Omental fat pad (tissue), 3 donors: ENCODE measurements at regions not wholly inside any gene's neighbourhood (a gene's known extent, or its start where the extent isn't known, plus 50 kb on each side); places are given as distances from the start of the nearest gene placed in this dataset.
A peak's percentile ranks its signal among the peaks of the same experiment; 100 is the strongest.

ENCODE experiments used
- ATAC-seq: fragments of 150-250 bp; one replicate; pipeline ENCODE4 v1.9.1; 2016; ENCODE audit warnings: mild to moderate bottlenecking, moderate library complexity; ENCODE audit not compliant: low FRiP score
- DNase-seq: peaks from one replicate; pipeline ENCODE4 v3.0.0-alpha.2; 2019; ENCODE audit warnings: low spot score
- TF ChIP-seq, protein P1 (sequence below), 3 donors: fragments of 450-650 bp; IDR thresholded peaks; one replicate each; pipeline ENCODE4 v1.5.1; 2016 to 2017; ENCODE audit warnings: antibody characterized with exemption in 3 of 3, mild to moderate bottlenecking in 3 of 3, moderate library complexity in 2 of 3

DNA sequence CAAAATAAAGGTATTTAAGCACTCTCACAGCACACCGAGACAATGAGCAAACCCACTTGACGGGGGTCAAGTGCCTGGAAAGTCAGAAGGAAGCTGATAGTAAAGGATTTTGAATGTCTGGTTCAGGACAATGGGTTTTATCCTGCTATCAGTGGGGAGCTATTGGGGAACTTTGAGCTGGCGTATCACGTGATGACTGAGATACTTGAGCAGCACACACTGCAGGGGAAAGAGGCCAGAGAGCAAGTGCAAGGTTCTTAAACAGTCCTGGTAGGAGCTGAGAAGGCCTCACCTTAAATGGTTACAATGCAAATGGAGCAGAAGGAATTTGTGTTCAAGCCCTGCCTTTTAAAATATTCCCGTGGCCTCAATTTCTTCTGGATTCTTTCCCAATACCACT, 225.3 kb downstream of the LACC1 start:
- TF ChIP-seq, protein P1, sequence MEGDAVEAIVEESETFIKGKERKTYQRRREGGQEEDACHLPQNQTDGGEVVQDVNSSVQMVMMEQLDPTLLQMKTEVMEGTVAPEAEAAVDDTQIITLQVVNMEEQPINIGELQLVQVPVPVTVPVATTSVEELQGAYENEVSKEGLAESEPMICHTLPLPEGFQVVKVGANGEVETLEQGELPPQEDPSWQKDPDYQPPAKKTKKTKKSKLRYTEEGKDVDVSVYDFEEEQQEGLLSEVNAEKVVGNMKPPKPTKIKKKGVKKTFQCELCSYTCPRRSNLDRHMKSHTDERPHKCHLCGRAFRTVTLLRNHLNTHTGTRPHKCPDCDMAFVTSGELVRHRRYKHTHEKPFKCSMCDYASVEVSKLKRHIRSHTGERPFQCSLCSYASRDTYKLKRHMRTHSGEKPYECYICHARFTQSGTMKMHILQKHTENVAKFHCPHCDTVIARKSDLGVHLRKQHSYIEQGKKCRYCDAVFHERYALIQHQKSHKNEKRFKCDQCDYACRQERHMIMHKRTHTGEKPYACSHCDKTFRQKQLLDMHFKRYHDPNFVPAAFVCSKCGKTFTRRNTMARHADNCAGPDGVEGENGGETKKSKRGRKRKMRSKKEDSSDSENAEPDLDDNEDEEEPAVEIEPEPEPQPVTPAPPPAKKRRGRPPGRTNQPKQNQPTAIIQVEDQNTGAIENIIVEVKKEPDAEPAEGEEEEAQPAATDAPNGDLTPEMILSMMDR (IDR thresholded peaks at IDR 0.05): no peak
- ATAC-seq (no peak), DNase-seq (no peak)

DNA sequence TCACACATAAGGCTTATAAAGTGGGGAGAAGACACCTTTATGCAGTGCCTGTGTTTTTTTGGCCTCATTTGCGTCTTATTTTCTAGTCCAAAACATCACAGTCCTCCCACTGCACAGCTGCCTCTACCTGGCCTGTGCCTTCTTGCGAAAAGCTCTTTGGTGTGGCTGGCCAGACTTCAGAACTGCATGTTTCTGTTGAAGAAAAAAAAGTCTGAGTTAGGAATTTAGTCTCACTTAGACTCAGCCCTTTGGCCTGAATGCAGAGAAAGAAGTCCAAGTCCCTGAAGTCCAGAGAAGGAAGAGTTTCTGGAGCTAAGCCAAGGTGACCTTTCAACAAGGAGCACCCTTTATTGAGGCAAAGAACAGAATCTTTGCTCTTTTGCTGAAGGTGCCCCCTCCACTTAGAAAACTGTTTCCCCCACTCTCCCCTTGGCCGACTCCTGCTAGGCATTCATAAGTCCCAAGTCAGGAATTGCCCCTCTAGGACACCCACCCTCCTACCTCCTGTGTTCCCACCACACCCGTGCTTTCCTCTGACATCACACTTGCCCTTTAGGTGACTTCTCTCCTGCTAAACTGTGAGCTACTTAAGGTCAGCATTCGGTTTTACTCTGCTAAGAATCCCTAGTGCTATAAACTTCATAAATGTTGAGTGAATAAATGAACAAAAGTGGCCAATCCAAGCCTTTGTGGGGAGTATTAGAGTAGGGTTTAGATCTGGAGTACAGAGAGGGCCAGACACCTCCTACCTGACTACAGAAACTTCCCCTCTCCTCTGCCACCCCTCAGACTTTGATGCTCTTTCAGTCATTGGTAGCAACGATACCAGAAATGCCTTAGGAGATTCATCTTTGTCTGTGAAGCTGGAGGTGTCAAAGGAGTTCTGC, 226.8 kb downstream of the LACC1 start:
- DNase-seq (no peak), ATAC-seq (peak; percentile 45)

DNA sequence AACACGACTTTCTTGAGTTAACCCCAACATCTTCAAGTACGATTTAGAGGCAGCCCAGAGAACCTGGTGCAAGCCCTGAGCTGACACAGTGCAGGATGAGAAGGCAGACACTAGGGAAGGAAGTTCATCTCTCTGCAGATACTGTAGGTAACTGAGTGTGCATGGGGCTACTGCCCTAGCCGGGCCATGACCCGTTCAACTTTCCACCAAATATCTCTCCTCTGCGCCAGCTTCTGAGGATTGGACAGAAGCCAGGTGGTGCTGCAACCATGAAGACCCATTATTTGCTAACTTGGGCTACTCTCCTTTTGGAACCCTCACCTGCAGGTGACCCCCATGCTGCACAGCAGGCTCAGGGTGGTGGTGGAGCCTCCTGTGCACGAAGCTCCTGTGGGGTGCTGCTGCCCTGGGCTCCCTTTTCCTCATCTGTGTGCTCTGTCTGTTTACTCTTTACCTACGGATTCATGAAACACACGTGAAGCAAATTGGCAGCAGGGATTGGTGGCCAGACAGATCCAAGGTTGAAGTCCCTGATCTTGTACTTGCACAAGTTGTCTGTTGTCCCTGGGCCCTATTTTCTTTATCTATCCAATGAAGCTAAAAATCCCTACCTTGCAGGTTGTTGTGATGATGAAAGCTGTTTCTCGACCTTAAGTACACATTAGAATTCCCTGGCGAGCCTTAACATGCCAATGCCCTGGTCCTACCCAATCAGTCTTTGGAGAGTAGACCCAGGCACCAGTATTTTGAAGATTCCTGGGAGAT, 227.8 kb downstream of the LACC1 start:
- ATAC-seq (no peak), DNase-seq (no peak)
- TF ChIP-seq, protein P1 (IDR thresholded peaks at IDR 0.05): no peak

More for the DNA sequence above, 226.8 kb downstream of the LACC1 start:
- TF ChIP-seq, protein P1 (IDR thresholded peaks at IDR 0.05): no peak

GRCh38 chr13:44108331-44108858, 228.7 kb downstream of the LACC1 start:
- ATAC-seq (no peak), DNase-seq (no peak)
- TF ChIP-seq, protein P1 (IDR thresholded peaks at IDR 0.05): no peak

- DNase-seq (no peak), ATAC-seq (no peak)
- TF ChIP-seq, protein P1 (IDR thresholded peaks at IDR 0.05): no peak
Measured at GRCh38 chr13:44110091-44110621, 230.5 kb downstream of the LACC1 start.

DNA sequence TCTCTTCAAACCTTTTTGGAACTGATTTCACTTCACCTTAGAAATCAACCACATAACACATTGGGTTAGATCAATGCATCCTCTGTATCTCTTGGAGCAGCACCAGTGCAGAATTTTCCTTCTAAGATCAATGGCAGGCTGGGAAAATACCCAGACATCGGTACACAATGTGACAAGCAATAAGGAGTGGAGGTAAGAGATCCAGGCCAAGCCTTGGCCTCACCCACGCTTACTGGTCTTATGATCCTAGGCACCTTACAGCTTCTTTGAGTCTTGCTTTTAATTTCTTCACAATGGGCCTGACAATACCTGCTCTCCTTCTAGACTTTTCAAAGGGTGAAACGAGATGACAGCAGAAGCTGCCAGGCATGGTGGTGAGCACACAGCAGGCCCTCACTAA, 232.0 kb downstream of the LACC1 start:
- TF ChIP-seq, protein P1 (IDR thresholded peaks at IDR 0.05): no peak
- ATAC-seq (no peak), DNase-seq (no peak)
